Smooth muscle cell (in vitro differentiated cells): ENCODE measurements at regions not wholly inside any gene's neighbourhood (a gene's known extent, or its start where the extent isn't known, plus 50 kb on each side); places are given as distances from the start of the nearest gene placed in this dataset.

Experiments
- DNase-seq: peaks from one replicate; lab custom pipeline; 2025; ENCODE audit not compliant: unreplicated experiment; lab: John Stamatoyannopoulos, UW
- H2AFZ ChIP-seq: fragments of 200-600 bp; sonication (generic); 2 replicates; pipeline ENCODE4 v1.6.0; 2016; ENCODE audit warnings: antibody characterized with exemption, low read depth, mild to moderate bottlenecking
- H3F3A ChIP-seq: fragments of 200-600 bp; sonication (generic); 2 replicates; pipeline ENCODE4 v1.6.0; 2017; ENCODE audit warnings: antibody characterized with exemption, low read depth
- H3K27ac ChIP-seq: fragments of 200-600 bp; sonication (generic); 2 replicates; pipeline ENCODE4 v1.5.1; 2016; ENCODE audit warnings: low read depth, mild to moderate bottlenecking
- H3K27me3 ChIP-seq: fragments of 200-600 bp; sonication (generic); 2 replicates; pipeline ENCODE4 v1.6.1; 2016; ENCODE audit warnings: low read depth, mild to moderate bottlenecking
- H3K36me3 ChIP-seq: fragments of 200-600 bp; sonication (generic); 2 replicates; pipeline ENCODE4 v1.5.1; 2016; ENCODE audit warnings: low read depth
- H3K4me1 ChIP-seq: fragments of 200-600 bp; sonication (generic); 2 replicates; pipeline ENCODE4 v1.5.1; 2016; ENCODE audit warnings: low read depth
- H3K4me2 ChIP-seq: fragments of 200-600 bp; sonication (generic); 2 replicates; pipeline ENCODE4 v1.6.0; 2016; ENCODE audit warnings: mild to moderate bottlenecking
- H3K4me3 ChIP-seq: fragments of 200-600 bp; sonication (generic); 2 replicates; pipeline ENCODE4 v1.5.1; 2016; ENCODE audit warnings: mild to moderate bottlenecking
- H3K79me2 ChIP-seq: fragments of 200-600 bp; sonication (generic); 2 replicates; pipeline ENCODE4 v1.6.0; 2016; ENCODE audit warnings: low read depth, mild to moderate bottlenecking
- H3K9ac ChIP-seq: fragments of 200-600 bp; sonication (generic); 2 replicates; pipeline ENCODE4 v1.6.0; 2016; ENCODE audit warnings: low read depth
- H3K9me3 ChIP-seq: fragments of 200-600 bp; sonication (generic); replicated peaks from 2 replicates; pipeline ENCODE4 v1.5.1; 2016; ENCODE audit warnings: low read depth
- H4K20me1 ChIP-seq: fragments of 200-600 bp; sonication (generic); 2 replicates; pipeline ENCODE4 v1.6.0; 2016; ENCODE audit warnings: low read depth
- CTCF ChIP-seq: fragments of 200-600 bp; sonication (generic); IDR thresholded peaks from 2 replicates; pipeline ENCODE4 v1.5.1; 2017; ENCODE audit warnings: borderline replicate concordance, mild to moderate bottlenecking, antibody characterized with exemption; ENCODE audit not compliant: insufficient read depth, poor library complexity, severe bottlenecking
- WGBS: methylation state at CpG from one replicate; pipeline ENCODE4 v1.1.7; 2016; ENCODE audit warnings: low lambda C conversion rate; 5-methylcytosine and 5-hydroxymethylcytosine counted together

GRCh38 chr2:217672472-217672871 lies 330.3 kb downstream of the TNS1 start:
- Histone ChIP-seq H3F3A (no peaks in the 10 kb centered on the region), H3K9me3 (no peaks in the 10 kb centered on the region), H3K36me3 (no peaks in the 10 kb centered on the region), H2AFZ (no peak overlapping the region), H3K4me2 (no peak overlapping the region), H3K9ac (no peak overlapping the region), H3K4me1 (no peaks in the 10 kb centered on the region), H3K79me2 (no peaks in the 10 kb centered on the region), H3K27me3 (no peaks in the 10 kb centered on the region), H4K20me1 (no peaks in the 10 kb centered on the region), H3K27ac (peak overlapping the region; percentile 35), H3K4me3 (no peak overlapping the region)
- 55% methylated on average over 3 of the region's 3 CpGs for WGBS
- DNase-seq, result no peak
- no peak for TF ChIP-seq CTCF

GRCh38 chr2:217671871-217672270 lies 330.9 kb downstream of the TNS1 start:
- 34% methylated on average over 2 of the region's 2 CpGs for WGBS
- Histone ChIP-seq H2AFZ (no peak overlapping the region), H3K4me1 (no peaks in the 10 kb centered on the region), H3K27me3 (no peaks in the 10 kb centered on the region), H3K9me3 (no peaks in the 10 kb centered on the region), H3K79me2 (no peaks in the 10 kb centered on the region), H3K36me3 (no peaks in the 10 kb centered on the region), H4K20me1 (no peaks in the 10 kb centered on the region), H3K4me3 (no peak overlapping the region), H3K4me2 (no peak overlapping the region), H3K27ac (peak overlapping the region; percentile 35), H3F3A (no peaks in the 10 kb centered on the region), H3K9ac (no peak overlapping the region)
- TF ChIP-seq CTCF, result no peak
- DNase-seq, result no peak

DNA sequence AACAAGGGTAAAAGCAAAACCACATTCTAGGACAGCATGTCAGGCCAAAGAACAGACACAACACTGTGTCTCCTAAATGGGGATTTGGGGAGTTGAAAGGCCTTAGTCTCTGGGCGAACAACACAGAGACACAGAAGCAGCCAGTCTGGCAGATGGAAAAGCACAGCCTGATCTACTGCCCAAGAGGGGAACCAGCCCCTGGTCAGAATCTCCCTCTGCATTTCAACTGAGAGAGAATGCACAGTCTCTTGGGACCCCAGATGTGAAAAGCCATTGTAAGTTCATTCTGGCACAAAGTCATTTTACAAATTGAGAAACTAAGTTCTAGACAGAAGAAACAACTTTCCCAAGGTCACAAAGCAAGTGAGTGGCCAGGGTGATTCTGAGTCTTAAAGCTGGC lies 331.7 kb downstream of the TNS1 start:
- WGBS, result 100% methylated on average over 1 of the region's 1 CpG
- H3K4me3 ChIP-seq, result no peak overlapping the region
- no peaks in the 10 kb centered on the region for H3K36me3 ChIP-seq
- DNase-seq, result no peak
- H3K27ac ChIP-seq, result no peak overlapping the region
- no peaks in the 10 kb centered on the region for H3K4me1 ChIP-seq
- no peaks in the 10 kb centered on the region for H4K20me1 ChIP-seq
- no peaks in the 10 kb centered on the region for H3K27me3 ChIP-seq
- no peaks in the 10 kb centered on the region for H3F3A ChIP-seq
- no peak overlapping the region for H2AFZ ChIP-seq
- no peaks in the 10 kb centered on the region for H3K9me3 ChIP-seq
- no peak for TF ChIP-seq CTCF
- H3K9ac ChIP-seq, result no peak overlapping the region
- H3K4me2 ChIP-seq, result no peak overlapping the region
- no peaks in the 10 kb centered on the region for H3K79me2 ChIP-seq

GRCh38 chr2:217669831-217670230 lies 333.0 kb downstream of the TNS1 start:
- no peak for TF ChIP-seq CTCF
- no peaks in the 10 kb centered on the region for H3K9me3 ChIP-seq
- no peak overlapping the region for H3K27ac ChIP-seq
- 94% methylated on average over 3 of the region's 3 CpGs for WGBS
- no peak overlapping the region for H3K9ac ChIP-seq
- no peaks in the 10 kb centered on the region for H3K79me2 ChIP-seq
- H2AFZ ChIP-seq, result no peak overlapping the region
- H3K4me3 ChIP-seq, result no peak overlapping the region
- no peak overlapping the region for H3K4me2 ChIP-seq
- no peaks in the 10 kb centered on the region for H3K27me3 ChIP-seq
- H3K4me1 ChIP-seq, result no peaks in the 10 kb centered on the region
- DNase-seq, result no peak
- H4K20me1 ChIP-seq, result no peaks in the 10 kb centered on the region
- H3K36me3 ChIP-seq, result no peaks in the 10 kb centered on the region
- no peaks in the 10 kb centered on the region for H3F3A ChIP-seq
